ENCODE measurements at regions not wholly inside any gene's neighbourhood (a gene's known extent, or its start where the extent isn't known, plus 50 kb on each side); places are given as distances from the start of the nearest gene placed in this dataset.
"Not testable (repeated sequence)": the region's sequence is repeated elsewhere in the genome, so short reads cannot be mapped to it uniquely, and the experiment has no call there.

GRCh38 chr2:59856391-59856790, 697.1 kb downstream of the BCL11A start:
- no peak for DNase-seq

- no peak for DNase-seq
Measured at GRCh38 chr2:59853032-59853431, 700.4 kb downstream of the BCL11A start.

DNA sequence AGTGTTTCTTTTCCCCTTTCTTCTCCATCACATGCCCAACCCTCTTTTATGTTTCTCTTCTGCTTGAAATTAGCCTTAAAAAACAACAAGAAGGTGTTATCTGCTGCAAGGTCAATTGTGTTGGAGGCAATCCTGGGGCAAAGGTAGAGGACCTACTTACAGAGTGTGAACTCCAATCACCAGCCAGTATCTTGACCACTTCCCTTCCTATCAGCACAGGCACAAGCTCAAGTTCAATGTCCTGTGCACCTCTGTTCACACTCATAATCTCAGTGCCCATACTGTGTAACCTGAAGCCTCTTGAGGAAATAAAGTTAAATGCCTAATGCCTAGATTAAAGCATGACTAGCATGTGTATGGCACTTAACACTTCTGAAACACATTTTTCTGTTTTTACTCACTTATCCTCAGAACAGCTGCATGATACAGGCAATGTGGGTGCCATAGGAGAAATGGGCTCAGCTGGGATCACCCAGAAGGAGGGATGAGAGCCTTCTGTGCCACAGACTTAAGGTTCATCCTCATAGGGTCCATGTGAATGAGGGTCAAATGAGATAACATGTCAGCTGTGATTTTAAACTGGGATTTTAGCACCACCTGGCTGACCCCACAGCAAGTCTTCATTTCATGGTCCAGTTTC, 701.5 kb downstream of the BCL11A start:
- no peak for DNase-seq

DNA sequence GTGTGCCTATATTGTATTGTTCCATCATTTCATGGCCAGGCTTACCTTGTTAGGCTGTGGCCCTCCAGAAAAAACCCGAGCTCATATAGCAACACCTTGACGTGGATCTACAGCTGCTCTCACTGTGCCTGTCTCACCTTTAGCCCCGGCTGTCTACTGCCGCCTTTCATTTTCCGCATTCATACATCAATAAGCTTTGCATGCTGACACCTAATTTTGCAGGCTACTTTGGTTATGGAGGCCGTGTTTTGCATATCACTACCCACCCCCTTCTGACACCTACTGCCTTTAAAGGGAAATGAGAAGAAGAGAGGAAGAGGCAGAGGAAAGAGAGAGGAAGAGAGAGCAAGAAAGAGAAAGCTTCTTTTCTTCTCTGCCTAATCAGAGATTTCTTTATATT, 702.9 kb downstream of the BCL11A start:
- no peak for DNase-seq

DNA sequence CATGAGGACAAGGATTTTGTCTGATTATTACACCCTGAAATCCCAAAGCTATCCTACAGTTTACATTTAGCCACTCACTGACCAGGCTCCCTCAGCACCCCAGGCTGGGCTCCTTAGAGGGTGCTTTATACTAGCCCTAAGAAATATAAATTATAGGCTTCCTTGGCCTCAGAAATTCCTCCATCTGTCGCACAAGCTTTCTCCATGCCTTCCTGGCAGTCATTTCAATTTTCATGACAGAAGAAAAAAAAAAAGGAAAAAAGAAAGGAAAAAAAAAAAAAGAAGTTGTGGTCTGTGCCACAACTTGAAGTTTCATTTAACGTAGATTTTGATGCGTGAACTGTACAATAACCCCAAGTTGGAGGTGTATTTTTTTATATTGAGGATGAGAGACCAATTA, 719.5 kb downstream of the BCL11A start:
- no peak for DNase-seq

- DNase-seq, result no peak
Measured at GRCh38 chr2:59830601-59831000, 722.9 kb downstream of the BCL11A start.

GRCh38 chr2:59827677-59828076, 725.8 kb downstream of the BCL11A start:
- DNase-seq, result no peak

DNA sequence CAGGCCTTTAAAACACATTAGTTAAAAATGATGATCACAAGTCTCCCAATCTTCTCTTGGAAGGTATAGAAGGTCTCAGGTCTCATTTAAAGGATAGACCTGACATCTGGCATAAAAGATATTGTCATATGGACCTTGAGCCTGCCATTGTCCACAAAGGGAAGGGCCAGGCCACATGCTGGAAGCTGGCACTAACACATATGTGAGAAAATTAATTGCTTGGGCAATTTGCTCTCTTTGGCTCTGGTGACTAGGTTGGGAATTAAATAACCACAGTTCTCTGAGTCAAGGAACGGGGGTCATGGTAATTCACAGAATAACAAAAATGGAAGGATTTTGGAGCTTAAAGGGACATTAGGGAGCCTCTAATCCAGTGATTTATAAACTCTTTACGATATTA, 727.3 kb downstream of the BCL11A start:
- no peak for DNase-seq

DNA sequence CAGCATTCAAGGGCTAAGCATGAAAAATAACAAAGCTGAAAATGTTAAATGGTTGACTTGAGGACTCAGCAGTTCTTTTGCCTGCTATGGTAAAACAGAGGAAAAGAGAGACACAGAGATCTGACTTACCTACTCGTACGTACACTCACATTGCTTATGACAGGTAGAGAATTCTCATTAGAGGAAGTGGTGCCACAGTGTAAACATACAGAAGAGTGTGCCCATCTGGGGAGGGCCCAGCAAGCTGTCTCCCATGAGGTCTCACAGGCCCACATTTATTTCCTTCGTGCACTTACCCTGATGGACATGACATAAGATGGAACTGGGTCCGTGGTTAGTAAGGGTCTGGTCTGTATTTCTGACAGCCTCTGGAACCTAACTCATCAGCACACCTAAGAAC, 729.1 kb downstream of the BCL11A start:
- DNase-seq, result no peak

DNA sequence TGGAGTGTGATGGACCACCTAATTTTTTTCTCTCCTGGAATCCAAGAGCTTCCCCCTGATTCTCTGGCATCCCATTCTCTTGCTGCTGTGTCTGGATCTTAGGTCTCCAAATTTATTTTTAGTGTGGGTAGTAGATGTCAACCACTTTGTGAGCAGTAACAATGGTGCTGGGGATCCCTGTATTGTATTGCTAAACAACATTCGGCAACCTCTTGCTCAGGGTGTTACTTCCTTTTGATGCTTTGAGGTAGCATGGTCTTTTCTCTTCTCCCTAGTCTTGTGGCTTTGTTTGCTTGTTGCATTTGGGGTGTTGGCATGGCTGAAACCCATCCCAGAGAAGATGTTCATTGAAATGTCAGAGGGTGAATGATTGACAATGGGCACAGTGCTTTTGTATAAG, 737.4 kb downstream of the BCL11A start:
- DNase-seq, result no peak

GRCh38 chr2:59810283-59810682, 743.2 kb downstream of the BCL11A start:
- not testable (repeated sequence) for DNase-seq

DNA sequence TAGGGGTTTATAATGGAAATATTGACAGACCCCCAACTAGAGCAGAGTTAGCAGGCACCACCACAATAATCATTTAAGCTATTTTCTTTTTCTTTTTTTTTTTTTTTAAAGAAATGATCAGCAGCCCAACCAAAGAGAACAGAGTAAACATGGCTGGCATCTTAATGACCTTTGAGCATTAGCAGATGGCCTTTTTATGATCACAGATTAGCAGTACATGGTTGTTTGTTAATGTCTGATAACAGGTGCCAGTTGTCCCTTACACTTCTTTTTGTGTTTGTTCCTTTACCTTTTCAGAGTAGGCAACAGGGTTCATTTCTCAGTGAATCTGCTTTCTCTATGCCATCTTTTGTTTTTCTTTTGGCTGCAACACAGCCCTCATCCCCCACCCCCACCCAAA, 747.0 kb downstream of the BCL11A start:
- no peak for DNase-seq

GRCh38 chr2:59804732-59805131, 748.7 kb downstream of the BCL11A start:
- DNase-seq, result no peak

- DNase-seq, result no peak
Measured at GRCh38 chr2:59803586-59803985, 749.9 kb downstream of the BCL11A start.

- no peak for DNase-seq
Measured at GRCh38 chr2:59798687-59799232, 754.7 kb downstream of the BCL11A start.

DNA sequence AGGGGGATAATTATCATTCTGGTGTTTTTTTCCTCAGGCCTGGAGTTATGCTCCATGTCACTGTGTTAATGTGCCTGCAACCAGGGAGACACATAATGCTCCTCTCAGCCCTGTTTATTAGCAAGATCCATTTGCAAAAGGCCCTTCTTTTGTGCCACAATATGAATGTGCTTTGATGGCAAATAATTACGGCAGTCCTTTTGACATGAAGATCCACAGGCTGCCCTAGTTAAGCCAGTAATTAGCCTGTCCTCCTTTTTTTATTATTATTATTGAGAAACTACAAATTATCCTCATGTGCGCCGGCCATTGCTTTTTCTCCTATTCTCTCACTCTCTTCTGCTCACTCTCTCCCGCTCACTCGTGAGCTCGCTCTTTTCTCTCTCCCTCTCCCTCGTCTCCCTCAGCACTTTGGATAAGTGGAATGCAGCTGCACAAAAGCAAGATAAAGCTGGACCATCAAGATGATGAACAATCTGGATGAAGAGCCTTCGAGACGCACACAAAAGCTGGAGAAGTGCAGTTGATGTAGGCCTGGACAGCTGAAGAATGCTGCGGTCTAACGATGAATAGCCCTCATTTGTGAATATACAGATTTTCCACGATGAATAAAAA, 762.3 kb downstream of the BCL11A start:
- no peak for DNase-seq

DNA sequence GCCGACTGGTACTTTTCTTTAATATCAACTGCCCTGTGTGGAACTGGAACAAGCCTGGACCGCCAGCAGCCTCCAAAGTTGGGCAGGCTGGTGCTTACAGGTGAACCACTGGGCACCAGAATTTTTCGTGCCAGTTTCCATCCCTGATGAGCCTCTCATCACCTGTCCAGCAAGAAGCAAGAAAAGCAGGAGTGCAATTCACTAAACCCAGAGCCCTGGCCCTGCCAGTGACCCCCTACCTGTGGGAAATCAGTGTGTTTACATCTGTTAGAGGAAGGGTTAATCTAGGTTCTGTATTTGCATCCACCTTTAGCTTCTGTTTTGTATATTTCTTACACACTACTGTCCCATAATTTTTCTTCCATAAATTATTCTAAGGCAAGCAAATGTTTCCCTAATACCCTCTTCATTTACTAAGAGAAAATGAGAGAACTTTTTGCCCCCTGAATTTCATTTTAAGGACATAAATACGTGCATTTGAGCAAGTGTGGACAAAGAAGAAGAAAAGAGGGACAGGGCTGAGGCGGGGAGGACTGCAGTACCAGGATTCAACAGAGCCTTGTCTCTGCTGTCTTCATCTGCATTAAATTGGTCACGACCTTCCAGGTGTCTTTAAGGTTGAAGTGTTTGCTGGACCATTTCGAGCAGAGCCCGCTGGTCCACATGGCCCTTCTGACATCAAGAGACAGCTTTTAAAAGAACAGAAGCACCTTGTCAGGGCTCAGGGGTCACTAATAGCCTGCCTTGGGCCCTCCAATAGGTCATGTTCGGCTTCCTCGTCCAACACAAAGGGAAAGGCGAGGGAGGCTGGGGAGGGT, 763.1 kb downstream of the BCL11A start:
- no peak for DNase-seq

DNA sequence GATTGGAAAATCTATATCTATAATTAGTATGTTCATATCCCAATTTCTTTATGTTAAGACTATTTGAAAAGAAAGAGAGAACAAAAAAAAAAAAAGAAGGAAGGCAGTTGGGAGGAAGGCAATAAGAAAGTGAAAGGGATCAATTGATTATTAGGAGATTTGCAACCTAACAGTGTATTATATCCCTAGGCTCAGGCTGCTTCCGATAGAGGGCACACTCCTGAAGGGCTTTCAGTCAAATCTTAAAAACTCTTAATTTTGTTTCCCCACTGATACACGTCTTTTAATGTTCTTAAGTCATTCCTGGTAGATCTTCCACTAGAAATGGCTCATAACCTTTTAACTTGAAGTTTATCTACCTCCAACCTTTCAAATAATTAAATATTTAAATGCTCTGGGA, 763.9 kb downstream of the BCL11A start:
- DNase-seq, result no peak

- no peak for DNase-seq
Measured at GRCh38 chr2:59787095-59787494, 766.4 kb downstream of the BCL11A start.

DNA sequence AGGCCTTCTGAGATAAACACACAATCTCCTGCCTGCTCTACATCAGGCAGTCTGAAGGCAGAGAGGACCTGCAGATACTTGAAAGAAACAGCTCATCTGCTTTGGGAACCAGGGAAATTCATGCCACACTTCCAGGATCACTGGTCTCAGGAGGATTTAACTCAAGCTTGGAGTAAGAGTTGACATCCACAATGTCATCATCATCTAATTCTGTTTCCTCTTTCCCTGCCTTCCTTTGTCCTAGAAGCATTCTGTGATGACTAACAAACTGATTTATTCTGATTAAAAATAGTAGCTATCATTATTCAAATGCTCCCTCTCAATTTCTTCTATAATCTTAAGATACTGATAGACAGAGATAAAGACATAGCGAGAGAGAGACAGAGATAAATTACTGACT, 766.8 kb downstream of the BCL11A start:
- DNase-seq, result no peak

GRCh38 chr2:59779571-59779970, 773.9 kb downstream of the BCL11A start:
- no peak for DNase-seq

- no peak for DNase-seq
Measured at GRCh38 chr2:59777120-59777519, 776.3 kb downstream of the BCL11A start.

DNA sequence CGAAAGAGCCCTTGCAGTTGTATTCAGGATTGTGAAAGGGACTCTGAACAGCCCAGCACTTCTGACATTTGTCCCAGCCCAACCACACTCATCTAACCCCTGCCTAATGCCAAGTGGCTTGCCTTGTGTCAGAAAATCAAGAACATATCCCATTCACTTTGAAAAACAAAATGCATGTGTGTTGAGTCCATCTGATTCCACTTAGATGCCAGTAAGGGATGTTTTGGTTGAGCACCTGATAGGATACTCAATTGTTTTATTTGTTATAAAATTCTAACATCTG, 776.8 kb downstream of the BCL11A start:
- DNase-seq, result no peak

GRCh38 chr2:59774821-59775433, 778.5 kb downstream of the BCL11A start:
- no peak for DNase-seq
